NCI-H446 treated with DMSO at 0.1 percent for 48 hours (cell line): ENCODE measurements at regions not wholly inside any gene's neighbourhood (a gene's known extent, or its start where the extent isn't known, plus 50 kb on each side); places are given as distances from the start of the nearest gene placed in this dataset.

Source experiments
- DNase-seq: peaks from one replicate; lab custom pipeline; 2025; lab: John Stamatoyannopoulos, UW

DNA sequence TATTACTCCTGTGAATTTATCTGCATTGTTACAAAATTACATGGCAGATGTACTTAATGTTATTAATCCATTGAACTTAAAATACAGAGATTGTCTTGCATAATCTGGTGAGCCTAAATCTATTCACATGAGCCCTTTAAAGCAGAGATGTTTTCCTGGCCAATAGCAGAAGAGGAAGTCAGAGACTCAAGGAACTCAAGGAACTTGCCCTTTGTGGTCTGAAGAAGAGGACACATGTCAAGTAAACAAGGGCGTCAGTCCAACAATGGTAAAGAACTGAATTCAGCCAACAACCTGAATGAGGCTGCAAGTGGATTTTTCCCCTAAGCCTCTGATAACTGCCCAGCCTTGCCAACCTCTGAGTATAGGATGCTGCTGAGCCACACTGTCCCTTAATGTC, 356.3 kb upstream of the PKDCC start:
- no peak for DNase-seq

DNA sequence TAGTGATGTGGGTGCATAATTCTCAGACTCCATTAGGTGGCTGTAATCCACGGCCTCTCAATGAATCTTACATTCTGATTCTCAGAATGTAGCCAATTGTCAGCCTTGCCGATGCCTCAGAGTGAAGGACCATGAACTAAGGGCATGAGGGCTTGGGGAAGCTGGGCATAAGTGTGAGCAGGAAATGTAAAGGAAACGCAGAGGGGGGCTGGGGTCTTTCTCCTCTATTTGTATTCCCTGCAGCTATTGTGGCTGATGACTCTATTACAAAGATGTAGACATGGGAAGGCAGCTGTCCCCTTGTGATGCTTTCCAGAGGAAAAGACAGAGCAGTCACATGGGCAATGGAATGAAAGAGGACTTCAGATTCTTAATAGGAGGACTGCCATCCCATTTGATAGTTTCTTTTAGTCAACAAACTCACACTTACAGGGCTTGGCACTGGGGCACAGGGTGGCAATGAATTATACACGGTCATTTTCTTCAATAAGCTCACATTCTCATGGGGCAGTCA, 353.2 kb upstream of the PKDCC start:
- no peak for DNase-seq

DNA sequence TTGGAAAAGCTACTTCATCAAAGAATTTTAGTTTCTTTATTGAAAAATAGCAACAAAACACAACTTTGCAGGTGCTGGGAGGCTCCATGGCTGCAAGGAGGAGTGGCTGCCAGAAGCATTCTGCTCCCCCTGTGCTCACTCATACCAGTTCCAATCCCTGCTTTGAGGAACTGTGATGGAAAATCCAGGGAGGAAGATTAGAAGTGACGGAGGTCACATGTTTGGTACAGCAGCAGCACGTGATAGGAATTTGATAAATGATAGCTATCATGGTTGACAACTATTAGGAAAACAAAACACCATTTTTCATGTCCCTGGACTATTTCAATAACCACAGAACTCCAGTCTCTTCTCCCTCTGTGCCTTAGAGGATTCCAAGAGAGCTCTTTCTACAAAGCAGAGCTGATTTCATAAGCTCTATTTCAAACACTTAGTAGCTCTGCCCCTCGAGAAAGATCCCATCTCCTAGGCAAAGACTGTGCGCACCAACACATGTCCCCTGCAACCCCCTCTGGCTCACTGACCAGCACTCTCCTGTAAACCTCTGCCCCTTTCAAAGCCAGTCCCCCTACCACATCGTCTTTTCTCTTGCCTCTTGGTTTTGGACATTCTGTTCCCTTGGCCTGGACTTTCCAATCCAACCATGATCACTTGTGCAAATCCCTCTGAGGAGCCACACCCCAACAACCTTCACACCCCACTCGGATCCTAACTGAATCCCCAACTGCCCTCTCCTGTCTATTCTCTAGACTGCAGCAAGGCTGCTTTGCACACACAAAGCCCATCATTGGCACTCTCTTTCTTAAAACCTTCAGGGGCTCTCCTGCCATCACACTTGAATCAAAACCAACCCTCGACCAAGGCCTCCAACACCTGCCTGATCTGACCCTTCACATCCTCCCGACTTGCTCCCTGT, 352.4 kb upstream of the PKDCC start:
- no peak for DNase-seq

- DNase-seq, result no peak
Observed at GRCh38 chr2:41697389-41697788, 350.4 kb upstream of the PKDCC start.

- DNase-seq, result no peak
Observed at GRCh38 chr2:41698678-41699422, 349.0 kb upstream of the PKDCC start.

- DNase-seq, result no peak
Observed at GRCh38 chr2:41701231-41701630, 346.6 kb upstream of the PKDCC start.

DNA sequence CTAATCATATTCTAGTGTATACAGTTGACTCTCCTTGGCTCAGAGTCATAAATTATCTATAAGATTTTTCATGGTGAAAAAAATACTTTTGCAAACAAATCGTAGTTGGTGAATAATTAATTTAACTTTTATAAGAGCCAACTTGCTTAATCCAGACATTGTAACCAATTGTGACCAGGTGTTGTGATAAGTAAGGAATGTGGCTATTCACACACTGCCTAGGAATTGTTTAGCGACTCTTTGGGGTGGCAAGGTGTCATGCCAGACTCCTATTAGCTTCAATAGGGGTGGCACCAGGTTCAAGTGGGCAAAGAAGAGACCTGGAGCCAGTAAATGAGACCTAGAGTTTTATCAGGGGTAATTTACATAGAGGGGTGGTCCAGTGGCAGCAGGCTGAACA, 344.7 kb upstream of the PKDCC start:
- DNase-seq, result no peak

DNA sequence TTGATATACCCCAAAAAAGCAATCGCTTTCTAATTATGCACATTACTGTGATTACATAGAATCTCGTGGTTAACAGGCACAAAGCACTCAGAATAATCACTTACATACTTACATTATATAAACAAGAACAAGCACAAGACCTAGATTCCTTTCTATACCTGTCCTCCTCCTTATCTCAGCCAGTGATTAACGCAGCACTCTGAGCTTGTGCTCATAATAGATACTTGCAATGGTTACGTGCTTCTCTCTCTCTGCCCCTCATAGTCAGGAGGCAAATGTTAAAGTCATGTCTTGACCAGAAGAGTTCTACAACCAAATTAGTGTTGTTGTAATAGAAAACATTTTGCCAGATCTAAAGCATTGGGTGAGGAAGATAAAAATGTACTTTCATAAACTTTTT, 342.2 kb upstream of the PKDCC start:
- DNase-seq, result no peak

DNA sequence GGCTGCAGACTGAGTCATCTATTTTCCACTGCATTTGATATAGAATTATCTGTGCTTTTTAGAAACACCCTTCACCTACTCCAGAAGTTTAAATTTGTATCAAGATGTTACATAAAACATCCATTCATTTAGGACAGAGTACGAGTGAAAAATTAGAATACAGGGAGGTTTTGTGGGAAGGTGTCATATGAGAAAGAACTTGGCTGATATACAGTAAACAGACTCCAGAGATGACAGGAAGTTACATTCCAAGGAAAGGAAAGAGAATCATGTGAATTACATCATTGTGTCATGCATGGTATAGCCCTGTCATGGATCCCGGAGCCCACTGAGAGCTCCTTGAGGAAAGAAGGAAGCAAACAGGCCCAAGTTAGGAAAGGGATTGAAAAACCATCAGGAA, 341.5 kb upstream of the PKDCC start:
- no peak for DNase-seq

- DNase-seq, result no peak
Observed at GRCh38 chr2:41707790-41708451, 339.9 kb upstream of the PKDCC start.

GRCh38 chr2:41709702-41710599, 337.9 kb upstream of the PKDCC start:
- DNase-seq, result no peak

DNA sequence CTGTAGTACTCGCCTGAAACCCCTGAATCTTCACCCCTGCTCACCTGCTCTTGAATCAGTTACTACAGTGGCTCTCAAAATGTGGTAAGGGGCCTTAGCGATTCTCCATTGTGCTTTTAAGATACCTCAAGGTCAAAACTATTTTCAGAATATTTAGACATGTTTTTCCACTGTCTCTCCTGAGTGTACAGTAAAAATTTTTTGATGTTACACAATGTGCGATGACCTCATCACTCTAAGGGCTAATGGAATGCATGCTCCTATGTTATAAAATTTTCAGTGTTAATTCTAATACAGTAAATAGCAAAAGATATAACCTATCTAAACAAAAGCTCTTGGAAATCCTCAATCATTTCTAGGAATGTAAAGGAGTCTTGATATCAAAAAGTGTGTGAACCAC, 336.9 kb upstream of the PKDCC start:
- no peak for DNase-seq

- DNase-seq, result no peak
Observed at GRCh38 chr2:41711736-41712135, 336.1 kb upstream of the PKDCC start.

- no peak for DNase-seq
Observed at GRCh38 chr2:41716497-41716896, 331.3 kb upstream of the PKDCC start.

DNA sequence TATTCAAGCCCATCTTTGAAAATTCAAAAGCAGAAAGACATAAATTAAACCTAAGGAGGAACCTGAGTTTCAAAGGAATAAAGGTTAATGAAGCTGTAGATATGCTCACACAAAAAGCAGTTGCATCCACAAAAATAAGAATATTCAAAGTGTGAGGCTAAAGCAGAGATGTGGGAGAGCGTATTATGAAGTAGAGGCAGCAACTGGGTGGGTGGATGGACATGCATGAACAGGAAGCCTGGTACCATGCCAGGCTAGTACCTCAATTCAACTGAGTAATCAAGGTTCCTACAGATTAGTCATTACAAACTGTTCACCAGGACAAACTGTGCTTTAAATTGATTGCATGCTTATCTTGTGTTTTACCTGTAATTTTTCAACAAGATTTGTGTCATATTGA, 330.0 kb upstream of the PKDCC start:
- DNase-seq, result no peak

DNA sequence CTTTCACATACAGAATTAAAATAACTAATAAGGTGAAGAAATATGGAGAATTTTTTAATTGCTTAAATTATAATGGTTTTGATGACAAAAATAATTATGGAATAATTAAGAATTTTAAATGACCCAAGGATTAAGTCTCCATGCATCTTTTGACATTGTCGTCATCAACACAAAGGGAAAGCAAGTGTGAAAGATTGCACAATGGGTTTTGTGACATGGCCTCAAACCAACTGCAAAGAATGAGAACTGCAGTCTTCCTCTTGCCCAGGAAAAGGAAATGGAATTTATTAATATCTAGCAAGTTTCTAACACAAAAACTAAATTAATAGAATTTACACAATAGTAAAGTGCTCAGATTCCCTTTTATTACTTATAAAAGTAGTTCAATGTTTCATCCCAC, 329.1 kb upstream of the PKDCC start:
- no peak for DNase-seq

- no peak for DNase-seq
Observed at GRCh38 chr2:41719756-41720155, 328.1 kb upstream of the PKDCC start.

DNA sequence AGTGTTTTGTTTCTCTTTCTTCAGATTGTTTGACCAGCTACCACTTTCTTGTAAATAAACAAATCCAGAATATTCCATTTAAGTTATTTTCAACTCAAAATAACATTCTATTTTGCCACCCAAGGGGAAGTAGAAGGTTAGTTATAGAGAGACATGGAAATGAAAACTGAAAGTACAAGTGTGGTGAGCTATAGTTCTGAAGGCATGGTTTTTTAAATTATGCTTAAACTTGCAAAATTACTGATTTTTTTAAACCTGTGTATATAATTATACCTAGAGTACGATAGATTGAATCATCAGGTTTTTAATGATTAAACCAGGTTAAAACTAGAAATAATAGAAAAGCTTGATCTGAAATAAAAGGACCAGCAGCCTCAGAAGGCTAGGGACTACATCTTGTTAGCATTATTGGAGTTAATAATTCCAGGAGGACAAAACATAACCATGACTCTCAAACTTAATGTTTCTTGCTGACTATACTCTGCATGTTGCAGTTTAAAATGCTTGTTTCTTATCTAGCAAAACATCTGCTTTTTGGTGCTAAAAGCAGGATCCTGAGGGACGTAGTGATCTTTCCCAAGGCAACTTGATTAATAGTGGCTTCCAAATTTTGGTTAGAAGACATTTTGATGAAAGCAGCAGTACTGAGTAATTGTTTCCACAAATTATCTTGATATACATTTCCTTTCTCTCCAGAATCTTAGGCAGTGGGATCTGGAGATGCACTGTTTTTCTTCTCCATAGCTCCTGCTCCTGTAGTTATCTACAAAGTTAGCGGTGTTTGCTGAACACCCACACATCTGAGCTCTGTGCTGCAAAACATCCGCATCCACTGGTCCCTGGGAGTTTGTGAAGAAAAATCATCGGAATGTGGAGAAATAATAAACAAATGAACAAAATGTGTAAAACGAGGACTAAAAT, 327.2 kb upstream of the PKDCC start:
- no peak for DNase-seq

- DNase-seq, result no peak
Observed at GRCh38 chr2:41722668-41723369, 325.0 kb upstream of the PKDCC start.

GRCh38 chr2:41723526-41723925, 324.3 kb upstream of the PKDCC start:
- DNase-seq, result no peak
